Vagina (tissue), 2 donors: ENCODE measurements at regions not wholly inside any gene's neighbourhood (a gene's known extent, or its start where the extent isn't known, plus 50 kb on each side); places are given as distances from the start of the nearest gene placed in this dataset.

Experiments
- POLR2A ChIP-seq, 2 donors: fragments of 450-650 bp; IDR thresholded peaks; one replicate each; pipeline ENCODE4 v1.6.1; 2017; ENCODE audit warnings: antibody characterized with exemption in 2 of 2, mild to moderate bottlenecking in 2 of 2, moderate library complexity in 2 of 2
- TF ChIP-seq, protein P1 (sequence below), 3 experiments: fragments of 450-650 bp in 2 of 3; fragments of 200-600 bp in 1 of 3; sonication (generic) in 1 of 3; IDR thresholded peaks; one replicate each; pipeline ENCODE4 v1.5.1; 2017 to 2019; ENCODE audit warnings: antibody characterized with exemption in 3 of 3, mild to moderate bottlenecking in 2 of 3, moderate library complexity in 2 of 3

DNA sequence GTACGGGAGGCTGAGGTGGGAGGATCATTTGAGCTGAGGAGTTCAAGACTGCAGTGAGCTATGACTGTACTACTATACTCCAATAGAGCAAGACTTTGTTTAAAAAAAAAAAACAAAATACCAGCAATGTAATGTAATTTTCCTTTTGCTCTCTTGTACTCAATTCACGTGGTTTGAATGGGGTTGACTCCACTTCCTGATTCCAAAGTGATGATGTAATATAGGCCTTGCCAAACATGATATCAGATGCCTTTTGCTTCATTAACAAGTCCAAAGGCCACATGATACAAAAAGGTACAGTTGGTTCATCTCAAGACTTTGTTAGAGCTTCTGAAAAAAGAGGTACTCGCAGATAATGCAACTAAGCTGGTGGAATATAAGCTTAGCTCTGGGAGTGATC, 321.8 kb downstream of the ZEB2 start:
- TF ChIP-seq, protein P1, sequence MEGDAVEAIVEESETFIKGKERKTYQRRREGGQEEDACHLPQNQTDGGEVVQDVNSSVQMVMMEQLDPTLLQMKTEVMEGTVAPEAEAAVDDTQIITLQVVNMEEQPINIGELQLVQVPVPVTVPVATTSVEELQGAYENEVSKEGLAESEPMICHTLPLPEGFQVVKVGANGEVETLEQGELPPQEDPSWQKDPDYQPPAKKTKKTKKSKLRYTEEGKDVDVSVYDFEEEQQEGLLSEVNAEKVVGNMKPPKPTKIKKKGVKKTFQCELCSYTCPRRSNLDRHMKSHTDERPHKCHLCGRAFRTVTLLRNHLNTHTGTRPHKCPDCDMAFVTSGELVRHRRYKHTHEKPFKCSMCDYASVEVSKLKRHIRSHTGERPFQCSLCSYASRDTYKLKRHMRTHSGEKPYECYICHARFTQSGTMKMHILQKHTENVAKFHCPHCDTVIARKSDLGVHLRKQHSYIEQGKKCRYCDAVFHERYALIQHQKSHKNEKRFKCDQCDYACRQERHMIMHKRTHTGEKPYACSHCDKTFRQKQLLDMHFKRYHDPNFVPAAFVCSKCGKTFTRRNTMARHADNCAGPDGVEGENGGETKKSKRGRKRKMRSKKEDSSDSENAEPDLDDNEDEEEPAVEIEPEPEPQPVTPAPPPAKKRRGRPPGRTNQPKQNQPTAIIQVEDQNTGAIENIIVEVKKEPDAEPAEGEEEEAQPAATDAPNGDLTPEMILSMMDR (IDR thresholded peaks at IDR 0.05) = no peak
- TF ChIP-seq POLR2A (IDR thresholded peaks at IDR 0.05) = no peak
